Vagina (tissue), 2 donors: ENCODE measurements at regions not wholly inside any gene's neighbourhood (a gene's known extent, or its start where the extent isn't known, plus 50 kb on each side); places are given as distances from the start of the nearest gene placed in this dataset.

Source experiments
- DNase-seq, 2 donors: peaks; one replicate each; pipeline ENCODE4 v3.0.0-alpha.2; 2017; ENCODE audit errors: extremely low spot score in 2 of 2
- H3K27ac ChIP-seq: fragments of 200-600 bp; sonication (generic); one replicate; pipeline ENCODE4 v1.5.1; 2019
- H3K27me3 ChIP-seq: fragments of 200-600 bp; sonication (generic); one replicate; pipeline ENCODE4 v1.5.1; 2019
- H3K36me3 ChIP-seq, 2 donors: fragments of 200-600 bp; sonication (generic); one replicate each; pipeline ENCODE4 v1.5.1; 2017 to 2019
- H3K4me1 ChIP-seq: fragments of 200-600 bp; sonication (generic); one replicate; pipeline ENCODE4 v1.5.1; 2019
- H3K4me3 ChIP-seq, 2 donors: fragments of 200-600 bp; sonication (generic); 1 replicate in 1 of 2; 2 replicates in 1 of 2; pipeline ENCODE4 v1.5.1; 2016 to 2019
- H3K9me3 ChIP-seq: fragments of 200-600 bp; sonication (generic); one replicate; pipeline ENCODE4 v1.5.1; 2019
- POLR2A ChIP-seq, 2 donors: fragments of 450-650 bp; IDR thresholded peaks; one replicate each; pipeline ENCODE4 v1.6.1; 2017; ENCODE audit warnings: antibody characterized with exemption in 2 of 2, mild to moderate bottlenecking in 2 of 2, moderate library complexity in 2 of 2
- POLR2AphosphoS5 ChIP-seq, 2 donors: sonication (generic); formaldehyde crosslinking; IDR thresholded peaks; one replicate each; pipeline ENCODE4 v1.9.0; 2017; ENCODE audit warnings: antibody characterized with exemption in 2 of 2, mild to moderate bottlenecking in 2 of 2, low read depth in 1 of 2; ENCODE audit not compliant: insufficient read depth in 1 of 2
- intact Hi-C: fragments of 100-400 bp; cut with DNase I; formaldehyde crosslinking; loops from one replicate; pipeline ENCODE4 v1.15.1; 2023
- TF ChIP-seq, protein P1 (sequence below), 3 experiments: fragments of 450-650 bp in 2 of 3; fragments of 200-600 bp in 1 of 3; sonication (generic) in 1 of 3; IDR thresholded peaks; one replicate each; pipeline ENCODE4 v1.5.1; 2017 to 2019; ENCODE audit warnings: antibody characterized with exemption in 3 of 3, mild to moderate bottlenecking in 2 of 3, moderate library complexity in 2 of 3

DNA sequence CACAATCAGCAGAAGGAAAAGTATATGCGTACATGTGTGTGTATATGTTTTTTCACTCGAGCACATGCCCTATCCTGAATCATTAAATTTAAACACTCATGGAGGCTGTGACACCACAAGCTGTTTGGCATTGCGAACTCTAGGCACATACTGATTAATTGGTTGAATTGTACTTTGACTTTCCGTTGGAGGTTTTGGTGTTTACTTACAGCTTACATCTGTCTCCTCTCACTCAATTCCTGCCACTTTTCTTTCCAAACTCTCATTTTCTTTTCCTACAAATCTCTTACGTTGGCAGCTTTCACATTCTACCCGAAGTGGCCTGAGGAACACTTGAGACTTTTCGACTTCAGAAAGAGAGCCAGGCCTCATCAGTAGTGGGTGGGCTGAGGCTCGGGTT is 434.1 kb upstream of the SEMA6D start:
- Histone ChIP-seq H3K4me1 (no peaks in the 10 kb centered on the region), H3K4me3 (no peak overlapping the region), H3K36me3 (no peaks in the 10 kb centered on the region), H3K9me3 (no peaks in the 10 kb centered on the region), H3K27ac (no peak overlapping the region), H3K27me3 (no peaks in the 10 kb centered on the region)
- no peak for DNase-seq
- intact Hi-C loops = no loop called here
- TF ChIP-seq, protein P1, sequence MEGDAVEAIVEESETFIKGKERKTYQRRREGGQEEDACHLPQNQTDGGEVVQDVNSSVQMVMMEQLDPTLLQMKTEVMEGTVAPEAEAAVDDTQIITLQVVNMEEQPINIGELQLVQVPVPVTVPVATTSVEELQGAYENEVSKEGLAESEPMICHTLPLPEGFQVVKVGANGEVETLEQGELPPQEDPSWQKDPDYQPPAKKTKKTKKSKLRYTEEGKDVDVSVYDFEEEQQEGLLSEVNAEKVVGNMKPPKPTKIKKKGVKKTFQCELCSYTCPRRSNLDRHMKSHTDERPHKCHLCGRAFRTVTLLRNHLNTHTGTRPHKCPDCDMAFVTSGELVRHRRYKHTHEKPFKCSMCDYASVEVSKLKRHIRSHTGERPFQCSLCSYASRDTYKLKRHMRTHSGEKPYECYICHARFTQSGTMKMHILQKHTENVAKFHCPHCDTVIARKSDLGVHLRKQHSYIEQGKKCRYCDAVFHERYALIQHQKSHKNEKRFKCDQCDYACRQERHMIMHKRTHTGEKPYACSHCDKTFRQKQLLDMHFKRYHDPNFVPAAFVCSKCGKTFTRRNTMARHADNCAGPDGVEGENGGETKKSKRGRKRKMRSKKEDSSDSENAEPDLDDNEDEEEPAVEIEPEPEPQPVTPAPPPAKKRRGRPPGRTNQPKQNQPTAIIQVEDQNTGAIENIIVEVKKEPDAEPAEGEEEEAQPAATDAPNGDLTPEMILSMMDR (IDR thresholded peaks at IDR 0.05) = no peak
- TF ChIP-seq POLR2AphosphoS5 (IDR thresholded peaks at IDR 0.05; ENCODE audit: insufficient read depth in 1 of 2, low read depth in 1 of 2) = no peak
- no peak for TF ChIP-seq POLR2A (IDR thresholded peaks at IDR 0.05)

DNA sequence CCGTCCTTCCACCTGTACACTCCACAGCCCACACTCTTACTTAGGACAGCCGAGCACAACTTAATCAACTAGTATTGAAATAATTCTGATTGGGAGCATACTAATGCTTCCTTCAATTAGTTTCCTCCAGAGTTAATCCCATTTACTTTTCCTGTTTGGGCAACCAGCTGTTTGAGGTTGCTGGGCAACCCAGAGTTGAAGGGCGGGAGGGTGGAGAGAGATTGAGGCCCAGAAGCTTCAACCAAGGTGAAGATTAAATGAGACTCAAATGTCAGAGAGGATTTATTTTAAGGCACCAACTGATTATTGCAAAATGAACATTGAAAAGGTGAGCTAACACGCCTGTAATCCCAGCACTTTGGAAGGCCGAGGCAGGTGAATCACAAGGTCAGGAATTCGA is 428.5 kb upstream of the SEMA6D start:
- TF ChIP-seq, protein P1 (IDR thresholded peaks at IDR 0.05) = no peak
- no peak for TF ChIP-seq POLR2A (IDR thresholded peaks at IDR 0.05)
- no peak for TF ChIP-seq POLR2AphosphoS5 (IDR thresholded peaks at IDR 0.05; ENCODE audit: insufficient read depth in 1 of 2, low read depth in 1 of 2)
- no peak for DNase-seq
- no peaks in the 10 kb centered on the region for H3K9me3 ChIP-seq
- intact Hi-C loops = no loop called here
- H3K36me3 ChIP-seq = no peaks in the 10 kb centered on the region
- no peak overlapping the region for H3K27ac ChIP-seq
- H3K27me3 ChIP-seq = no peaks in the 10 kb centered on the region
- H3K4me1 ChIP-seq = peaks cover 13% of the 10 kb centered on the region
- no peak overlapping the region for H3K4me3 ChIP-seq

DNA sequence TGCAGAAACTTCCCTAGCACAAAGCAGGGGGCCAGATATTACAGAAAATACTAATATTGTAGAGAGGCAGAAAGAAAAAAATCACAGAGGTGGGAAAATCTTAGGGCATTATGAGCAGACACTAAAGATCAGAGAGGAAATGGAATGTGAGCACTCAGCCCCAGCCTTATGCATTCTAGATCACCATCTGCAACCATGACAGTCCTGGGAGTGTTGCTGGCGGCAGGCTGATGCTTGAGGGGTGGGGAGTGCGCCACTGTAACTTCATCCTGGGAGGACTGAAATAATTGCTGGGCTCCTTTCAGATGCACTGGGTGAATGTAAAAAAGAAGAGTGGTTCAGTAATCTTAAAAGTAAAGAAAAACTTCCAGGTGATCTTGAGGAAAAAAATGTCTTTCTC is 427.6 kb upstream of the SEMA6D start:
- no peak for DNase-seq
- TF ChIP-seq POLR2A (IDR thresholded peaks at IDR 0.05) (no peak), POLR2AphosphoS5 (IDR thresholded peaks at IDR 0.05; ENCODE audit: insufficient read depth in 1 of 2, low read depth in 1 of 2) (no peak)
- TF ChIP-seq, protein P1 (IDR thresholded peaks at IDR 0.05) = no peak
- Histone ChIP-seq H3K9me3 (no peaks in the 10 kb centered on the region), H3K27ac (no peak overlapping the region), H3K4me3 (no peak overlapping the region), H3K4me1 (peaks cover 19% of the 10 kb centered on the region), H3K27me3 (no peaks in the 10 kb centered on the region), H3K36me3 (no peaks in the 10 kb centered on the region)
- intact Hi-C loops = no loop called here

DNA sequence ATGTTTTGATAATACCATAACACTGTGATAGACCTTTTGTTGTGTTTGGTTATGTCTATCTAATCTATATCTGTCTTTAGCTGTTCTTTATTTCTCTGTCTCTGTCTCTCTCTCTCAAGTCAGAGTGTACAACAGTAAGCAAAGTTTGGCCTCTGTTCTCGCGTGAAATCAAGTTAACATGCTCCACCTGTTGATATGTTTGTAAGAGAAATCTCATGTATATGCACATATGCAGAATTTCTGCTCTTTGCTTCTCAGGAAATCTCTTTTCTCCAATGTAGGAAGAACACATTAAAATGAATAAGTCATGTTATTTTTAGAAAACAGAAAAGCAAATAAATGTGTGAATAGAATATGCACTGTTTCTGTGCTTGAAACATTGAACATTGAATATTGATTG is 425.5 kb upstream of the SEMA6D start:
- Histone ChIP-seq H3K4me3 (no peak overlapping the region), H3K4me1 (peaks cover 20% of the 10 kb centered on the region), H3K9me3 (no peaks in the 10 kb centered on the region), H3K36me3 (no peaks in the 10 kb centered on the region), H3K27ac (no peak overlapping the region), H3K27me3 (no peaks in the 10 kb centered on the region)
- DNase-seq = no peak
- TF ChIP-seq POLR2AphosphoS5 (IDR thresholded peaks at IDR 0.05; ENCODE audit: insufficient read depth in 1 of 2, low read depth in 1 of 2) (no peak), POLR2A (IDR thresholded peaks at IDR 0.05) (no peak)
- TF ChIP-seq, protein P1 (IDR thresholded peaks at IDR 0.05) = no peak
- intact Hi-C loops = no loop called here

DNA sequence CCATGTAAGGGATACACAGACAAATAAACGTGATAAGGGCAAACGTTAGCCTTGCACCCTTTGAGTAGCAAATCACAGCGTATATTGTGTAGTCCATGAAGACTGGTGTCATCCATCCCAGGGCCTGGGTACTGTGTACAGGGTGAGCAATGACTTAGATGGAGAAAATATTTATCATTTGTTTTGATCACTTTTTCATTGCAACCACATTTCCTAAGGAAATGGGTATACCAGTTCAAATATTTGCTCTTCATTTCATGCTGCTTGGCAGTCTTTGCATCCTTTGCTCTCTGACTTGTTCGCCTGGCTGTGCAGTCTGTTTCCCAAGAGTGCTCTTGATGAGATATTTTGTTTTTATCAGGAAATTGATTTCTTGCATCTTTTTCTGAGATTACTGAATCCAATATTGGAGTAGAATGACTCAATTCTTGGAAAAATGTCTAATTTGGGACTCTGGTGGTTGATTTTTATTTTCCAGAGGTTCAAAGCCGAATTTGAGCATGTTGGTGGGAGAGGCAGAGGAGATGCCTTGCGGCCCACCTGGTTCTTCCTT is 424.6 kb upstream of the SEMA6D start:
- no peaks in the 10 kb centered on the region for H3K36me3 ChIP-seq
- peaks cover 20% of the 10 kb centered on the region for H3K4me1 ChIP-seq
- H3K4me3 ChIP-seq = no peak overlapping the region
- no peak for DNase-seq
- no peaks in the 10 kb centered on the region for H3K27me3 ChIP-seq
- intact Hi-C loops = no loop called here
- TF ChIP-seq POLR2AphosphoS5 (IDR thresholded peaks at IDR 0.05; ENCODE audit: insufficient read depth in 1 of 2, low read depth in 1 of 2) (no peak), POLR2A (IDR thresholded peaks at IDR 0.05) (no peak)
- TF ChIP-seq, protein P1 (IDR thresholded peaks at IDR 0.05) = no peak
- no peaks in the 10 kb centered on the region for H3K9me3 ChIP-seq
- peak overlapping the region; percentile 24 for H3K27ac ChIP-seq
